Neural cell (in vitro differentiated cells): ENCODE measurements at regions not wholly inside any gene's neighbourhood (a gene's known extent, or its start where the extent isn't known, plus 50 kb on each side); places are given as distances from the start of the nearest gene placed in this dataset.

ENCODE experiments used
- CTCF ChIP-seq: fragments of 450-650 bp; IDR thresholded peaks from 2 replicates; pipeline ENCODE4 v1.5.1; 2014; ENCODE audit warnings: antibody characterized with exemption, mild to moderate bottlenecking, moderate library complexity; ENCODE audit not compliant: poor library complexity, severe bottlenecking
- EZH2 ChIP-seq: fragments of 200-600, 300-800 bp; shearing (Covaris generic), sonication (generic); IDR thresholded peaks from 2 replicates; pipeline ENCODE4 v1.6.1; 2014; ENCODE audit warnings: antibody characterized with exemption, low read length, borderline replicate concordance, mild to moderate bottlenecking; ENCODE audit not compliant: insufficient read depth, poor library complexity, severe bottlenecking
- MXI1 ChIP-seq: fragments of 450-650 bp; conservative IDR thresholded peaks from 2 replicates; pipeline ENCODE4 v1.6.1; 2014; ENCODE audit warnings: antibody characterized with exemption, mild to moderate bottlenecking; ENCODE audit not compliant: poor library complexity, severe bottlenecking
- TAF1 ChIP-seq: IDR thresholded peaks from 2 replicates; pipeline ENCODE4 v1.6.1; 2012; ENCODE audit warnings: low read depth

DNA sequence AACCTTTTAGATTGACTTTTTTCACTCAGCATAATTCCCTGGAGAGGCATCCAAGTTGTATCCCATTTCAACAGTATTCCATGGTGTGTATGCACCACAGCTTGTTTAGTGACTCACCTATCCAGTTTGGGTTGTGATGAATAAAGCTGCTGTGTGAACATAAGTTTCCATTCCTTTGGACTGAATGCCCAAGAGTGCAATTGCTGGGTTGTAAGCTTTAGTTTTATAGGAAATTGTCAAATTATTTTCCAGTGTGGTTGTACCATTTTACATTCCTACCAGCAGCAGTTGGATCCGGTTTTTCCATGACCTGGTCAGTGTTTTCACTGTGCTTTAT, 60.9 kb upstream of the TMED7 start:
- TF ChIP-seq CTCF: no peak
- TF ChIP-seq TAF1: no peak
- TF ChIP-seq EZH2: no peak
- no peak for TF ChIP-seq MXI1
